HEK293T (cell line): ENCODE measurements at regions not wholly inside any gene's neighbourhood (a gene's known extent, or its start where the extent isn't known, plus 50 kb on each side); places are given as distances from the start of the nearest gene placed in this dataset.

ENCODE experiments used
- CTCF ChIA-PET: fragments of 350-600 bp; formaldehyde crosslinking; extraction: SDS; loops from one replicate; lab custom pipeline; 2021; ENCODE audit warnings: antibody characterized with exemption, inconsistent platforms; lab: Yijun Ruan, JAX
- POLR2A ChIA-PET: fragments of 350-600 bp; formaldehyde crosslinking; extraction: SDS; loops from one replicate; lab custom pipeline; 2020; ENCODE audit warnings: antibody characterized with exemption, inconsistent platforms; lab: Yijun Ruan, JAX
- DNase-seq: peaks from one replicate; pipeline ENCODE4 v3.0.0; 2012; ENCODE audit warnings: mixed read lengths; ENCODE audit errors: extremely low spot score
- ARNT ChIP-seq: fragments of 450-650 bp; IDR thresholded peaks from 2 replicates; pipeline ENCODE4 v1.6.1; 2017; ENCODE audit warnings: mild to moderate bottlenecking
- BHLHE40 ChIP-seq: fragments of 450-650 bp; IDR thresholded peaks from 2 replicates; pipeline ENCODE4 v1.6.1; 2016; ENCODE audit warnings: mild to moderate bottlenecking, moderate library complexity, borderline replicate concordance
- CTBP1 ChIP-seq: fragments of 450-650 bp; IDR thresholded peaks from 2 replicates; pipeline ENCODE4 v1.6.1; 2016; ENCODE audit warnings: borderline replicate concordance
- ELF4 ChIP-seq: fragments of 450-650 bp; IDR thresholded peaks from 2 replicates; pipeline ENCODE4 v1.6.1; 2017; ENCODE audit warnings: antibody characterized with exemption
- FOXA1 ChIP-seq: fragments of 450-650 bp; IDR thresholded peaks from 2 replicates; pipeline ENCODE4 v1.6.1; 2016; ENCODE audit warnings: mild to moderate bottlenecking
- FOXK2 ChIP-seq: fragments of 450-650 bp; IDR thresholded peaks from 2 replicates; pipeline ENCODE4 v1.6.1; 2016; ENCODE audit warnings: mild to moderate bottlenecking
- FOXM1 ChIP-seq: fragments of 450-650 bp; IDR thresholded peaks from 2 replicates; pipeline ENCODE4 v1.6.1; 2017; ENCODE audit warnings: mild to moderate bottlenecking, borderline replicate concordance
- HDGF ChIP-seq: fragments of 450-650 bp; IDR thresholded peaks from 2 replicates; pipeline ENCODE4 v1.6.1; 2017; ENCODE audit warnings: antibody characterized with exemption, borderline replicate concordance
- L3MBTL2 ChIP-seq: fragments of 450-650 bp; conservative IDR thresholded peaks from 2 replicates; pipeline ENCODE4 v1.6.1; 2016; ENCODE audit warnings: mild to moderate bottlenecking
- LEF1 ChIP-seq: fragments of 450-650 bp; IDR thresholded peaks from 2 replicates; pipeline ENCODE4 v1.6.1; 2017; ENCODE audit warnings: mild to moderate bottlenecking, borderline replicate concordance
- NFRKB ChIP-seq: fragments of 450-650 bp; IDR thresholded peaks from 2 replicates; pipeline ENCODE4 v1.6.1; 2016; ENCODE audit warnings: mild to moderate bottlenecking, moderate library complexity
- SP1 ChIP-seq: fragments of 450-650 bp; IDR thresholded peaks from 2 replicates; pipeline ENCODE4 v1.6.1; 2017
- SUZ12 ChIP-seq: fragments of 450-650 bp; IDR thresholded peaks from 2 replicates; pipeline ENCODE4 v1.6.1; 2016; ENCODE audit warnings: mild to moderate bottlenecking
- TARDBP ChIP-seq: fragments of 450-650 bp; IDR thresholded peaks from 2 replicates; pipeline ENCODE4 v1.6.1; 2016
- ZNF384 ChIP-seq: fragments of 450-650 bp; IDR thresholded peaks from 2 replicates; pipeline ENCODE4 v1.6.1; 2016
- TF ChIP-seq, protein P1 (sequence below): fragments of 450-650 bp; IDR thresholded peaks from 2 replicates; pipeline ENCODE4 v1.6.1; 2016

DNA sequence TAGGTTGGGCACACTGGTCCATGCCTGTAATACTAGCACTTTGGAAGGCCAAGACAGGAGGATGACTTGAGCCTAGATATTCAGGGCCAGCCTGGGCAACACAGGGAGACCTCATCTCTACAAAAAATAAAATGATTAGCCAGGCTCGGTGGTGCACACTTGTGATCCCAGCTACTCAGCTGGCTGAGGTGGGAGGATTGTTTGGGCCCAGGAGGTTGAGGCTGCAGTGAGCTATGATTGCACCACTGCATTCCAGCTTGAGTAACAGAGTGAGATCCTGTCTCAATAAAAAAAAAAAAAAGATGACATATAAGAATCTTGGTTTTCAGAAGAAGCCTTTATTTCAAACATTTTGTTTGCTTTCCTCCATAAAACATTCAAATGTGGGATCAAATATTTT, 178.0 kb downstream of the LIG4 start:
- DNase-seq, result no peak
- CTCF ChIA-PET, result no interaction called here
- POLR2A ChIA-PET, result no interaction called here
- TF ChIP-seq ARNT (no peak), CTBP1 (no peak), NFRKB (no peak), TARDBP (no peak), L3MBTL2 (no peak), ZNF384 (no peak), FOXA1 (no peak), HDGF (no peak), FOXK2 (no peak), ELF4 (no peak), SP1 (no peak), LEF1 (no peak), FOXM1 (no peak), SUZ12 (no peak)
- TF ChIP-seq, protein P1, sequence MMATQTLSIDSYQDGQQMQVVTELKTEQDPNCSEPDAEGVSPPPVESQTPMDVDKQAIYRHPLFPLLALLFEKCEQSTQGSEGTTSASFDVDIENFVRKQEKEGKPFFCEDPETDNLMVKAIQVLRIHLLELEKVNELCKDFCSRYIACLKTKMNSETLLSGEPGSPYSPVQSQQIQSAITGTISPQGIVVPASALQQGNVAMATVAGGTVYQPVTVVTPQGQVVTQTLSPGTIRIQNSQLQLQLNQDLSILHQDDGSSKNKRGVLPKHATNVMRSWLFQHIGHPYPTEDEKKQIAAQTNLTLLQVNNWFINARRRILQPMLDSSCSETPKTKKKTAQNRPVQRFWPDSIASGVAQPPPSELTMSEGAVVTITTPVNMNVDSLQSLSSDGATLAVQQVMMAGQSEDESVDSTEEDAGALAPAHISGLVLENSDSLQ, result no peak

DNA sequence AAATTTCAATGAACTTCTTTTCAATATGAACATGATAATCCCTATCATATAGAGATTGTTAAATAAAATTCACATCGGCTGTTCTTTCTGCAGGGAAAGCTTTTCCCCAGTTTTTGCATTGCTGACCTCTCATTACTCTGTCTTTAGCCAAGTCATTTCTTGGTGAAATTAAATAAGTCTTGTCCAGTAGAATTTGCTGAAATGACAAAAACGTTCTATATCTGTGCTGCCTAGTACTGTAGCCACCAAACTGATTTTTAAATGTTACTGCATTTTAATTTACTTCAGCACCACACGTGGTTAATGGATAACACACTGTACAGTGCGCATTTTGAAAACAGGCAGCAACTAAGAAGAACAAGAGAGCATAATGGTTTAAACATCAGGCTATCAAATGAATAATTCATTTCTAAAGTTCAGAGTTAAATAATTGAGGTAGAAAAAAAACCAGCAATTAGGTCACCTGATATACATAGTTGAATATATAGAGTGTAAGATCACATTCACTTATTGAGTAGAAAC, 178.9 kb downstream of the LIG4 start:
- ChIA-PET CTCF (no interaction called here), POLR2A (no interaction called here)
- DNase-seq, result no peak
- TF ChIP-seq TARDBP, result no peak
- TF ChIP-seq SP1, result no peak
- TF ChIP-seq HDGF, result no peak
- no peak for TF ChIP-seq FOXK2

DNA sequence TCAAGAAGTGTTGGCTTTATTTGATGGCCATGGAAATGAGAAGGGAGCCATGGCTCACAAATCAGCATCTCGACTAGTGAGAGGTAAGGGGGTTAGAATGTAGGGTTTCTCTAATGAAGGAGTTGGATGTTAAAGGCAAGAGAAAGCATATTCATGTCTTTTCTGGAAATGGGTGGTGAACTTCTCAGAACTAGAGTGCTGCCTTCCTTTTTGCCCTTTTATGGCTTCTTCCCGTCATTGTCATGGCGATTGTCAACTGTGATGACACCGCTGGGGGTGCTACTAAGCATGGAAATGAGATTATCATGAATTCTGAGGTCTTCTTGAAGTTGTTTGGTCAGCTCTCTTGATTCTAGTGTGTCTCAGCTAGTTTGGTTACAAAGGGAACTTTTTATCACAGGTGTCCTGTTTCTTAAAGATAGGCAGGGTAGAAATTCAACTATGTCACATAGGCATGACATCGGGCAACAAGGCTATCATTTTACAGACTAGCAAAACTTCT, 180.4 kb downstream of the LIG4 start:
- POLR2A ChIA-PET, result no interaction called here
- TF ChIP-seq FOXM1 (no peak), CTBP1 (no peak), SP1 (no peak), ELF4 (no peak), NFRKB (no peak), ARNT (no peak), TARDBP (no peak), BHLHE40 (no peak)
- TF ChIP-seq, protein P1, result no peak
- no peak for DNase-seq
- CTCF ChIA-PET, result no interaction called here

DNA sequence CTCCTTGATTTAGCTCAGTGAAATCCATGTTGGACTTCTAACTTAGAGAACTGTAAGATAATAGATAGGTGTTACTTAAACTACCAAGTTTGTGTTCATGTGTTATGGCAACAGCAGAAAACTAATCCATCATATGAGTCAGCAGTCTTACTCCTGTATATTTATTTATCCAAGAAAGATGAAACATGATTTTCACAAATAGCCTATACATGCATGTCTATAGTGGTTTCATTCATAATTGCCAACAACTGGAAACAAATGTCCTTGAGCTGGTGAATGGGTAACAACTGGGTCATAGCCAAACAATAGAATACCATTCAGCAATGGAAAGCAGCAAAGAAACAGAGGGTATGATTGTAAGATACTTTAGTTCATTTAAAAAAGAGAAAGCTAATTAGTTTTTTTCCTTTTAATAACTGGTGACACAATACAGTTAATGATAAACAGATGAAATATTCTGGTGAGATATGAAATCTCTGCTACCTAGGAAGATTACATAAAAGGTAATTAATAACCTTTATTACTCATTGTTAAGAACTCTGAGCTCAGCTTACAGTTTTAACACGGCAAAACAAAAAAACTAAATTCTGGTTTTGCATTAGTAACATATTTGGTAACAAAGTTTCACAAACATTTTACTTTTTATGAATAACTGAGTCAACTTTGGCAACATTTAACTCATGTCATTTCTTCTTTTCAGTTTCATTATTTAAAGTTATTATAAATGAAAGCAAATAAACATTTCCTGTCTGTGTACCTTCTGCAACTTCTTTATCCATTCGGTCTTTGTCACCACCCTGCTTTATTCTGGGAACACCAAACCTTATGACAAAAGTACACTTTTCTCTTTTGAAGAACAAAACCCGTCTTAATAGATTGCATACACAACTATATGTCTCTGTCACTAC, 181.3 kb downstream of the LIG4 start:
- ChIA-PET CTCF (no interaction called here), POLR2A (no interaction called here)
- no peak for DNase-seq
- no peak for TF ChIP-seq BHLHE40
- TF ChIP-seq FOXK2, result no peak
- no peak for TF ChIP-seq L3MBTL2
- no peak for TF ChIP-seq SP1
- no peak for TF ChIP-seq CTBP1
- TF ChIP-seq LEF1, result no peak
- TF ChIP-seq, protein P1, result no peak

DNA sequence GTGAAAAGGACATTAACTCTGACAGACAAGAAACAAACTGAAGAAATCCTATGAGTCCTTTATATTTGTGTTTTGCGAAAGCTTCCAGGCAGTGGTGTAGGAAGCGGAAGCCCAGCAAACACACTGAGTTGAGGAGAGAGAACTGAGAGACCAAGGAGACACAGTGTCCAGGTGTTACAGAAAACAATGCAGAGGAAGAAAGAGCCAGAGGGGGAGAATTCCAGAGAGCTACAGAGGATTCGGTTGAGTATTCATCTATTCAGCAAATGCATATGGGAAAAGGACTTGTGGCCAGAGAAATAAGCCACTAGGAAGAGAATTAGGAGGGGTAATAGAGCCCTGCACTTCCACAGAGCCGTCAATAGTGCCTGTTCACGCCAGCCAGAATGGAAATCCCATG, 183.5 kb downstream of the LIG4 start:
- POLR2A ChIA-PET, result no interaction called here
- no peak for DNase-seq
- CTCF ChIA-PET, result no interaction called here
- TF ChIP-seq FOXM1, result no peak

DNA sequence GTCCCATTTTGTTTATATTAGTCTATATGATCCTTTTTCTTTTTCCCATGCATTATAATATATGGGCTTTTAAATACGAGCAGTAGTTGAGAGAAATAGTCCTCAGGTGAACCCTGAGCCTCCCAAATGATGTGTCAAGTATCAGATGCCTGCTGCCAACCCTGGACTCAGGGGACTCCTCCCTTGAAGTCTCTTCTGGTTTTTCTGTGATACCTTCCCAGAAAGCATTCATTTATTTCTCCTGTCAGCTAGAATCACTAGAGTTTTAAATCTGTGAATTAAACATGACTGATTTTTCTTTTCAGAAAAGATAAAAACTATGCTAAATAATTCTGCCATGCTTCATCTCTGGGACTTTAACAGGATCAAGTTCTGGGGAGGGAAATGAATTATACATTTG, 184.6 kb downstream of the LIG4 start:
- CTCF ChIA-PET, result no interaction called here
- no peak for TF ChIP-seq FOXA1
- TF ChIP-seq NFRKB, result no peak
- TF ChIP-seq ELF4, result no peak
- TF ChIP-seq FOXM1, result no peak
- no peak for TF ChIP-seq SUZ12
- TF ChIP-seq LEF1, result no peak
- no peak for TF ChIP-seq HDGF
- TF ChIP-seq ARNT, result no peak
- no peak for TF ChIP-seq TARDBP
- no peak for TF ChIP-seq SP1
- TF ChIP-seq L3MBTL2, result no peak
- no peak for TF ChIP-seq ZNF384
- no peak for TF ChIP-seq FOXK2
- TF ChIP-seq CTBP1, result no peak
- TF ChIP-seq, protein P1, result no peak
- TF ChIP-seq BHLHE40, result no peak
- DNase-seq, result no peak
- POLR2A ChIA-PET, result no interaction called here
